ENCODE measurements at regions not wholly inside any gene's neighbourhood (a gene's known extent, or its start where the extent isn't known, plus 50 kb on each side); places are given as distances from the start of the nearest gene placed in this dataset.

DNA sequence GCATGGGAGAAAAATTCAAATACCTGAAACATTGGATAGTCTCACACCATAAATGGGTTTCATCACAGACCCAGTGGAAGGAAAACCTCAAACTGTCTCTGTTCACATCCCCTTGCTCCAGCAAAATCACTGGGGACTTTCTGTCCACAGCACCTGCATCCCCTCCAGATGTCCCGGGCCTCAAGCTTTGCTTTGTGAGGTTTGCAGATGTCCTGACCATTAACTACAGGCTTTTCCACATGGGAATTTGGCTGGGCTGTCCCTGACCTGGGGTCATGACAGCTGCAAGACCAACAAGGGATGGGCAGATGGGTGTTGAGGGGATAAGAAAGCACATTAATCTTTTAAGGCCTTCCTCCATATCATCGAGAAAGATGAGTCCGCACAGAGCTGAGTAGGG is 427.9 kb downstream of the TXNL1 start:
- TF ChIP-seq POLR2AphosphoS5 (IDR thresholded peaks at IDR 0.05; ENCODE audit: low read depth, low read length) (no peak), POLR2A (IDR thresholded peaks at IDR 0.05; ENCODE audit: low read depth, low read length) (no peak), TAF1 (IDR thresholded peaks at IDR 0.05; ENCODE audit: borderline replicate concordance, low read depth, low read length) (no peak)

All from GM12892 (cell line).